ENCODE measurements at regions not wholly inside any gene's neighbourhood (a gene's known extent, or its start where the extent isn't known, plus 50 kb on each side); places are given as distances from the start of the nearest gene placed in this dataset.

DNA sequence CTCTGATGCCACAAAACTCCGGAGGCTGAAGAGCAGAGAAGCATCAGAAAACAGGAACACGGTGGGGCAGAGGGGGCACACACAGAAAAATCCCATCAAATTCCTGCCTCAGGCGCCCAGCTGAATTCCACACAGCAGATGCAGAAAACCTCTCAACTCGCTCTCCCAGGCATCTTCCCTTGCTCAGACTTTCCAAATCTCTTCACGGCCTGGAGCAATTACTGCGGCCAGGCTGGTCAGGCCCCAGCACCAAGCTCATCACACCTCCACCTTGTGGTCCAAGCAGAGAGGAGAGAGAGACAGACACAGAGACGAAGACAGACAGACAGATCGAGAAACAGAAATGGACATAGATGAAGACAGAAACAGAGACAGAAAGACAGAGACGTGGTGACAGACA, 89.0 kb downstream of the NCOR2 start:
- TF ChIP-seq, protein P1, sequence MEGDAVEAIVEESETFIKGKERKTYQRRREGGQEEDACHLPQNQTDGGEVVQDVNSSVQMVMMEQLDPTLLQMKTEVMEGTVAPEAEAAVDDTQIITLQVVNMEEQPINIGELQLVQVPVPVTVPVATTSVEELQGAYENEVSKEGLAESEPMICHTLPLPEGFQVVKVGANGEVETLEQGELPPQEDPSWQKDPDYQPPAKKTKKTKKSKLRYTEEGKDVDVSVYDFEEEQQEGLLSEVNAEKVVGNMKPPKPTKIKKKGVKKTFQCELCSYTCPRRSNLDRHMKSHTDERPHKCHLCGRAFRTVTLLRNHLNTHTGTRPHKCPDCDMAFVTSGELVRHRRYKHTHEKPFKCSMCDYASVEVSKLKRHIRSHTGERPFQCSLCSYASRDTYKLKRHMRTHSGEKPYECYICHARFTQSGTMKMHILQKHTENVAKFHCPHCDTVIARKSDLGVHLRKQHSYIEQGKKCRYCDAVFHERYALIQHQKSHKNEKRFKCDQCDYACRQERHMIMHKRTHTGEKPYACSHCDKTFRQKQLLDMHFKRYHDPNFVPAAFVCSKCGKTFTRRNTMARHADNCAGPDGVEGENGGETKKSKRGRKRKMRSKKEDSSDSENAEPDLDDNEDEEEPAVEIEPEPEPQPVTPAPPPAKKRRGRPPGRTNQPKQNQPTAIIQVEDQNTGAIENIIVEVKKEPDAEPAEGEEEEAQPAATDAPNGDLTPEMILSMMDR (IDR thresholded peaks at IDR 0.05 in 8 of 11, conservative IDR thresholded peaks at IDR 0.05 in 3 of 11), result no peak
- no peak for TF ChIP-seq POLR2AphosphoS5 (IDR thresholded peaks at IDR 0.05)
- no peak for TF ChIP-seq POLR2A (IDR thresholded peaks at IDR 0.05)
